ENCODE measurements at regions not wholly inside any gene's neighbourhood (a gene's known extent, or its start where the extent isn't known, plus 50 kb on each side); places are given as distances from the start of the nearest gene placed in this dataset.

DNA sequence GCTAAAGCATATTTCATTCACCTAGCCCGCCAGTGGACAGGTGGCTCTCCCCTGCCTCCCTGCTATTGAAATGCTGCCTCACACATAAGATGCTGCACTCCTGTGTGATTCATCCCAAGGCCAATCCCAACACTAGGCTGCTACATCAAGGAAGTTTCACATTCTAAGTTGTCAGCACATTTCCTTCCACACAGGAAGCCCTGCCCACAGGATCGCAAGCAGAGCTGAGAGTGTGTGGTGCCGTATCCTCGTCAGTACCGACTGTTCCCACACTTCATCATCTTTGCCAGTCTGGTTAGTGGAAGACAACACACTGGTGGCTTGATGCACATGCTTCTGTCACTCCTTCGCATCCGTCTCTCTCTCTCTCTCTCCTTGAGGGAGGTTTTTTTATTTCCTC lies 194.3 kb upstream of the PPP2R2D start:
- Mint-ChIP-seq H3K4me3 (ENCODE audit: unreplicated experiment) (no peak overlapping the region), H3K4me1 (ENCODE audit: unreplicated experiment) (no peaks in the 10 kb centered on the region), H3K27me3 (ENCODE audit: unreplicated experiment) (no peaks in the 10 kb centered on the region), H3K27ac (ENCODE audit: unreplicated experiment) (no peak overlapping the region), H3K9me3 (ENCODE audit: unreplicated experiment) (peaks cover 23% of the 10 kb centered on the region), H3K36me3 (ENCODE audit: unreplicated experiment) (no peaks in the 10 kb centered on the region)
- TF ChIP-seq, protein P1, sequence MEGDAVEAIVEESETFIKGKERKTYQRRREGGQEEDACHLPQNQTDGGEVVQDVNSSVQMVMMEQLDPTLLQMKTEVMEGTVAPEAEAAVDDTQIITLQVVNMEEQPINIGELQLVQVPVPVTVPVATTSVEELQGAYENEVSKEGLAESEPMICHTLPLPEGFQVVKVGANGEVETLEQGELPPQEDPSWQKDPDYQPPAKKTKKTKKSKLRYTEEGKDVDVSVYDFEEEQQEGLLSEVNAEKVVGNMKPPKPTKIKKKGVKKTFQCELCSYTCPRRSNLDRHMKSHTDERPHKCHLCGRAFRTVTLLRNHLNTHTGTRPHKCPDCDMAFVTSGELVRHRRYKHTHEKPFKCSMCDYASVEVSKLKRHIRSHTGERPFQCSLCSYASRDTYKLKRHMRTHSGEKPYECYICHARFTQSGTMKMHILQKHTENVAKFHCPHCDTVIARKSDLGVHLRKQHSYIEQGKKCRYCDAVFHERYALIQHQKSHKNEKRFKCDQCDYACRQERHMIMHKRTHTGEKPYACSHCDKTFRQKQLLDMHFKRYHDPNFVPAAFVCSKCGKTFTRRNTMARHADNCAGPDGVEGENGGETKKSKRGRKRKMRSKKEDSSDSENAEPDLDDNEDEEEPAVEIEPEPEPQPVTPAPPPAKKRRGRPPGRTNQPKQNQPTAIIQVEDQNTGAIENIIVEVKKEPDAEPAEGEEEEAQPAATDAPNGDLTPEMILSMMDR (IDR thresholded peaks at IDR 0.05): no peak
- no peak for DNase-seq (ENCODE audit: extremely low spot score, unreplicated experiment)

GRCh38 chr10:131706952-131707351 lies 193.9 kb upstream of the PPP2R2D start:
- TF ChIP-seq, protein P1 (IDR thresholded peaks at IDR 0.05): no peak
- Mint-ChIP-seq H3K36me3 (ENCODE audit: unreplicated experiment) (no peaks in the 10 kb centered on the region), H3K4me1 (ENCODE audit: unreplicated experiment) (no peaks in the 10 kb centered on the region), H3K9me3 (ENCODE audit: unreplicated experiment) (peaks cover 23% of the 10 kb centered on the region), H3K27ac (ENCODE audit: unreplicated experiment) (no peak overlapping the region), H3K4me3 (ENCODE audit: unreplicated experiment) (no peak overlapping the region), H3K27me3 (ENCODE audit: unreplicated experiment) (no peaks in the 10 kb centered on the region)
- DNase-seq (ENCODE audit: extremely low spot score, unreplicated experiment): peak; percentile 72

GRCh38 chr10:131708225-131708880 lies 192.5 kb upstream of the PPP2R2D start:
- H3K27me3 Mint-ChIP-seq (ENCODE audit: unreplicated experiment): no peaks in the 10 kb centered on the region
- no peak overlapping the region for H3K27ac Mint-ChIP-seq (ENCODE audit: unreplicated experiment)
- TF ChIP-seq, protein P1 (IDR thresholded peaks at IDR 0.05): no peak
- DNase-seq (ENCODE audit: extremely low spot score, unreplicated experiment): peak; percentile 80
- no peaks in the 10 kb centered on the region for H3K36me3 Mint-ChIP-seq (ENCODE audit: unreplicated experiment)
- peaks cover 20% of the 10 kb centered on the region for H3K9me3 Mint-ChIP-seq (ENCODE audit: unreplicated experiment)
- H3K4me3 Mint-ChIP-seq (ENCODE audit: unreplicated experiment): no peak overlapping the region
- no peaks in the 10 kb centered on the region for H3K4me1 Mint-ChIP-seq (ENCODE audit: unreplicated experiment)

- Mint-ChIP-seq H3K4me3 (ENCODE audit: unreplicated experiment) (no peak overlapping the region), H3K4me1 (ENCODE audit: unreplicated experiment) (no peaks in the 10 kb centered on the region), H3K36me3 (ENCODE audit: unreplicated experiment) (no peaks in the 10 kb centered on the region), H3K27me3 (ENCODE audit: unreplicated experiment) (no peaks in the 10 kb centered on the region), H3K9me3 (ENCODE audit: unreplicated experiment) (peaks cover 25% of the 10 kb centered on the region), H3K27ac (ENCODE audit: unreplicated experiment) (no peak overlapping the region)
- TF ChIP-seq, protein P1 (IDR thresholded peaks at IDR 0.05): no peak
- DNase-seq (ENCODE audit: extremely low spot score, unreplicated experiment): no peak
Observed at GRCh38 chr10:131710142-131710861, 190.5 kb upstream of the PPP2R2D start.

DNA sequence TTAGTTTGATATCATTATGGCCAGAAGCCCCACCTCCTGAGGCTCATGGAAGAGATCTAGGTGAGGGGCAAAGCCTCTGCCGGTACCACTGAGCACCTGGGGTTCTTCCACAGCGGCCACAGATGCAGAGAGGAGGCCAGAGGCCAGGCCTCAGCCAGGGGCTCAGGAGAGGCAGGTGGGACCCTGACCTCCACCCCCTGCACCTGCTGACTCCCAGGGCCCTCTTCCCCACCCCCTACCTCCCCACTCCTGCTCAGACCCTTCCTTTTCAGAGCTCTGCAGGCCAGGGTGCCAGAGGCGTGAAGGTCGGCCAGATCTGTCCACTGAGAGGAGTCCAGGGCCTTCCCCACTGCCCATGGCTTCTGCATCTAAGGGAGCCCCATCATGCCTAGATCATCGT lies 178.7 kb upstream of the PPP2R2D start:
- Mint-ChIP-seq H3K9me3 (ENCODE audit: unreplicated experiment) (peaks cover 27% of the 10 kb centered on the region), H3K27ac (ENCODE audit: unreplicated experiment) (no peak overlapping the region), H3K27me3 (ENCODE audit: unreplicated experiment) (no peaks in the 10 kb centered on the region), H3K4me3 (ENCODE audit: unreplicated experiment) (no peak overlapping the region), H3K4me1 (ENCODE audit: unreplicated experiment) (no peaks in the 10 kb centered on the region), H3K36me3 (ENCODE audit: unreplicated experiment) (no peaks in the 10 kb centered on the region)
- TF ChIP-seq, protein P1 (IDR thresholded peaks at IDR 0.05): no peak
- no peak for DNase-seq (ENCODE audit: extremely low spot score, unreplicated experiment)

All from osteocyte (in vitro differentiated cells).